HG02759 (cell line): ENCODE measurements at regions not wholly inside any gene's neighbourhood (a gene's known extent, or its start where the extent isn't known, plus 50 kb on each side); places are given as distances from the start of the nearest gene placed in this dataset.
"Not testable (repeated sequence)": the region's sequence is repeated elsewhere in the genome, so short reads cannot be mapped to it uniquely, and the experiment has no call there.

ENCODE experiments used
- ATAC-seq: cut with Tn5 transposase; IDR thresholded peaks from one replicate; pipeline ENCODE4 v1.9.1; 2021; ENCODE audit warnings: mild to moderate bottlenecking, moderate library complexity; ENCODE audit not compliant: unreplicated experiment

GRCh38 chr4:186813377-186814068 is 89.9 kb upstream of the FAT1 start:
- ATAC-seq: no peak

GRCh38 chr4:186814535-186815070 is 90.9 kb upstream of the FAT1 start:
- no peak for ATAC-seq

- no peak for ATAC-seq
Observed at GRCh38 chr4:186819342-186820086, 95.9 kb upstream of the FAT1 start.

GRCh38 chr4:186820391-186820891 is 96.8 kb upstream of the FAT1 start:
- ATAC-seq: peak; percentile 66

GRCh38 chr4:186823989-186824388 is 100.3 kb upstream of the FAT1 start:
- ATAC-seq: no peak

- no peak for ATAC-seq
Observed at GRCh38 chr4:186825069-186825468, 101.4 kb upstream of the FAT1 start.

GRCh38 chr4:186826006-186826405 is 102.3 kb upstream of the FAT1 start:
- no peak for ATAC-seq

GRCh38 chr4:186826846-186827533 is 103.3 kb upstream of the FAT1 start:
- ATAC-seq: no peak

- ATAC-seq: no peak
Observed at GRCh38 chr4:186827534-186827897, 103.9 kb upstream of the FAT1 start.

GRCh38 chr4:186829097-186829496 is 105.4 kb upstream of the FAT1 start:
- ATAC-seq: no peak

GRCh38 chr4:186829740-186830449 is 106.2 kb upstream of the FAT1 start:
- no peak for ATAC-seq

- no peak for ATAC-seq
Observed at GRCh38 chr4:186831574-186831973, 107.9 kb upstream of the FAT1 start.

- ATAC-seq: no peak
Observed at GRCh38 chr4:186832906-186833305, 109.2 kb upstream of the FAT1 start.

GRCh38 chr4:186837463-186837862 is 113.8 kb upstream of the FAT1 start:
- ATAC-seq: not testable (repeated sequence)

- ATAC-seq: no peak
Observed at GRCh38 chr4:186838295-186838694, 114.6 kb upstream of the FAT1 start.

GRCh38 chr4:186839122-186840037 is 115.7 kb upstream of the FAT1 start:
- peak; percentile 85 for ATAC-seq

GRCh38 chr4:186840222-186840701 is 116.6 kb upstream of the FAT1 start:
- no peak for ATAC-seq

- ATAC-seq: no peak
Observed at GRCh38 chr4:186840771-186841301, 117.2 kb upstream of the FAT1 start.

- ATAC-seq: no peak
Observed at GRCh38 chr4:186844059-186844681, 120.5 kb upstream of the FAT1 start.
